Esophagus muscularis mucosa (tissue), 4 donors: ENCODE measurements at regions not wholly inside any gene's neighbourhood (a gene's known extent, or its start where the extent isn't known, plus 50 kb on each side); places are given as distances from the start of the nearest gene placed in this dataset.

ENCODE experiments used
- EP300 ChIP-seq: sonication (generic); formaldehyde crosslinking; IDR thresholded peaks from one replicate; pipeline ENCODE4 v1.6.1; 2017; ENCODE audit warnings: antibody characterized with exemption
- POLR2A ChIP-seq: fragments of 450-650 bp; IDR thresholded peaks from one replicate; pipeline ENCODE4 v1.6.1; 2017; ENCODE audit warnings: antibody characterized with exemption, moderate library complexity, mild to moderate bottlenecking, low read depth
- POLR2AphosphoS5 ChIP-seq, 2 donors: sonication (generic); formaldehyde crosslinking; IDR thresholded peaks; one replicate each; pipeline ENCODE4 v1.6.1; 2017; ENCODE audit warnings: antibody characterized with exemption in 2 of 2
- TF ChIP-seq, protein P1 (sequence below), 3 experiments: fragments of 200-600 bp in 2 of 3; fragments of 450-650 bp in 1 of 3; sonication (generic) in 2 of 3; IDR thresholded peaks; one replicate each; pipeline ENCODE4 v1.5.1; 2017 to 2019; ENCODE audit warnings: antibody characterized with exemption in 3 of 3, mild to moderate bottlenecking in 2 of 3, moderate library complexity in 1 of 3

DNA sequence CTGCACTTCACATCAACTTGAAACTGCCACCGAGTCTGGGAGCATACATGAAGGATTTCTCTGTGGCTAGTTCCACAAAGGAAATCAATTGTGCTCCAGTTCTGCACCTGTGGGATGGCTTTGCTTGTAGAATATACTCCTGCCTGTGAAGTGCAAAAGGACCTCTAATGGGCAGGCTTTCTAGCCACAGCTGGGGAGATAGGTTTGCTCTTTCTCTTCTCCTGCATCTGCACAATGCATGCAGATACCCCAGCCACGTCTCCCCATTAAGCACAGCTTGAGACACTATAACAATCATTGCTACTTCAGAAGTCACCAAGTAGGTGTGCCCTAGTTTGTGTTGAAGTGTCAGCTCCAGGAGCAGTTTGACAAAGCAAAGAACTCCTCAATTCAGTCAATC is 364.6 kb downstream of the ZIC3 start:
- no peak for TF ChIP-seq POLR2A
- TF ChIP-seq, protein P1, sequence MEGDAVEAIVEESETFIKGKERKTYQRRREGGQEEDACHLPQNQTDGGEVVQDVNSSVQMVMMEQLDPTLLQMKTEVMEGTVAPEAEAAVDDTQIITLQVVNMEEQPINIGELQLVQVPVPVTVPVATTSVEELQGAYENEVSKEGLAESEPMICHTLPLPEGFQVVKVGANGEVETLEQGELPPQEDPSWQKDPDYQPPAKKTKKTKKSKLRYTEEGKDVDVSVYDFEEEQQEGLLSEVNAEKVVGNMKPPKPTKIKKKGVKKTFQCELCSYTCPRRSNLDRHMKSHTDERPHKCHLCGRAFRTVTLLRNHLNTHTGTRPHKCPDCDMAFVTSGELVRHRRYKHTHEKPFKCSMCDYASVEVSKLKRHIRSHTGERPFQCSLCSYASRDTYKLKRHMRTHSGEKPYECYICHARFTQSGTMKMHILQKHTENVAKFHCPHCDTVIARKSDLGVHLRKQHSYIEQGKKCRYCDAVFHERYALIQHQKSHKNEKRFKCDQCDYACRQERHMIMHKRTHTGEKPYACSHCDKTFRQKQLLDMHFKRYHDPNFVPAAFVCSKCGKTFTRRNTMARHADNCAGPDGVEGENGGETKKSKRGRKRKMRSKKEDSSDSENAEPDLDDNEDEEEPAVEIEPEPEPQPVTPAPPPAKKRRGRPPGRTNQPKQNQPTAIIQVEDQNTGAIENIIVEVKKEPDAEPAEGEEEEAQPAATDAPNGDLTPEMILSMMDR (IDR thresholded peaks at IDR 0.05): no peak
- no peak for TF ChIP-seq POLR2AphosphoS5 (IDR thresholded peaks at IDR 0.05)
- no peak for TF ChIP-seq EP300
